HG03378 (cell line): ENCODE measurements at regions not wholly inside any gene's neighbourhood (a gene's known extent, or its start where the extent isn't known, plus 50 kb on each side); places are given as distances from the start of the nearest gene placed in this dataset.

Experiments
- ATAC-seq: cut with Tn5 transposase; IDR thresholded peaks from one replicate; pipeline ENCODE4 v1.9.1; 2021; ENCODE audit warnings: mild to moderate bottlenecking, moderate library complexity; ENCODE audit not compliant: unreplicated experiment

DNA sequence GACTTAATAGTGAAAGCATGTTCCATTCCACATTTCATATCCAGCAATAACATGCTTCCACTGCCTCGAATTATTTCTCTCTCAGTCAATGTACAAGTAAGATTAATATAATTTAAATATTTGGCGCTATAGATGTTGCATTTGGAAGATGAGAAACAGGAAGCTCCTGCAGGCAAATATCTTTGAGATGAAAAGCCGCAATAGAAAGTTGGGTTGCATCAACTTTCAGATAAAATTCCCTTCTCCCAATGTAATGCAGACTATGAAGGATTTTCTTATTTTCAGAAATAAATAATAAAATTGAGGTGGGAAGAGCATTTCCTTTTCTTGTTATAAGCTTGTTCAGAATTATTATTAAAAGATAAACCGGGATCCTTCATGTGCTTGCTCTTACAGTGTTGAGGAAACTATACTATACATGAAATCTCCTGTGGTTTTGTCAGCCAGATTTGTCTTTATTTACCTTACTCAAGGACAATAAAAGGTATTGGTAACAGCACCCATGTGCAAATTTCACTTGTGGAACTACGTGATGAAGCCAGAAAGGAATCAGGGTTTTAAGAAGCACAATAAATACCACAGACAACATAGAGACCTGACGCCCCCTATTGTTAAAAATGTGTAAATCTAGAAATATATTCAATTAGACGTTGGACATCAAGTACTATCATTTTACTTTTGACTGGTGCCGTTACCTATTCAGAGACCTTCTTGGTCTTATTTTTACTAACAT is 307.0 kb downstream of the ARPP21 start:
- no peak for ATAC-seq

DNA sequence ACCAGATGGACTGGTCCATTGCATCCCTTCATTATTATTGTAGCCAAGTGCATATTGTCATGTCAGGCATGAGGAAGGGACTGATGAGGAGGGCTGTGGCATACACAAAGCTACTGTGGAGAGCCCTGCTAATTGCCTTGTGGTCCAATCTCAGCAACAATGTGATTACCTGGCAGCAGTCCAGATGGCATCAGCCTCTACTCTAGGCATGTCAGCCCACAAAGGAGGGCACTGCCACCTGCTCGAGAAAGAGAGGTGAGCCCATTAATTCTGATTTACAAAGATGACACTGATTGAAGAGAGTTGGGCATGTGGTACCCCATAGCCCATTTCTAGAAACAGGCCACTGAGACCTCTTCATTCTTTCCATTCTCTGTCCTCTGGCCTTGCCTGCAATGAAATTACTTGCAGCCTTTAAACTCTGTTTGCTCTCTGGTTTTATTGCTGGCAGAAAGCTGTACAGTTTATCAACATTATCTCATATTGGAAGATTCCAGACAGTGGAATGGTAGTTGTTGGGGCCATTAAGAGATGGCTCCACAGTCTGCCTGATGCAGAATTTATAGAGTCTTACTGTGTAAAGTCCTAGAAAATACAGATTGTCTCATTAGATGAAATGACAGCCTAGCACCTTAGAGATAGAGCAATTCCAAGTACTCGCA is 307.7 kb downstream of the ARPP21 start:
- no peak for ATAC-seq

GRCh38 chr3:35950021-35950420 is 310.7 kb downstream of the ARPP21 start:
- no peak for ATAC-seq

DNA sequence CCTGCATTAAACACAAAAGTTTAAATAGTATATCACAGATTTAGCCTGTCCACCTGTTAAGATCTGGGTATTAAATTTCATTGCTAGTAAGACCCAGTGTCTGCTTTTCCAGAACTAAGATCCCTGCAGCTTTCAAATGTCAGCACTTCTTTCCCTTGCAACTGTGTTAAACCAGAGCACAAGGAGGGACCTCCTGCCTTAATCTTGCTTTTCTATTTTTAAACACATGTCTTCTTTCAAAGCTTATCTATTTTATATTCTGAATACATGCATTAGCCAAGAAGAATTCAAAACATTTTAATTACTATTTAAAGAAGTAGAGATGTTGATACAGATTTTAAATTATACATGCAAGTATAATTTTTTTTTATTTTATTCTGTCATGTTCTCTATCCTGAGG is 315.1 kb downstream of the ARPP21 start:
- no peak for ATAC-seq

GRCh38 chr3:35965908-35966307 is 326.6 kb downstream of the ARPP21 start:
- no peak for ATAC-seq

DNA sequence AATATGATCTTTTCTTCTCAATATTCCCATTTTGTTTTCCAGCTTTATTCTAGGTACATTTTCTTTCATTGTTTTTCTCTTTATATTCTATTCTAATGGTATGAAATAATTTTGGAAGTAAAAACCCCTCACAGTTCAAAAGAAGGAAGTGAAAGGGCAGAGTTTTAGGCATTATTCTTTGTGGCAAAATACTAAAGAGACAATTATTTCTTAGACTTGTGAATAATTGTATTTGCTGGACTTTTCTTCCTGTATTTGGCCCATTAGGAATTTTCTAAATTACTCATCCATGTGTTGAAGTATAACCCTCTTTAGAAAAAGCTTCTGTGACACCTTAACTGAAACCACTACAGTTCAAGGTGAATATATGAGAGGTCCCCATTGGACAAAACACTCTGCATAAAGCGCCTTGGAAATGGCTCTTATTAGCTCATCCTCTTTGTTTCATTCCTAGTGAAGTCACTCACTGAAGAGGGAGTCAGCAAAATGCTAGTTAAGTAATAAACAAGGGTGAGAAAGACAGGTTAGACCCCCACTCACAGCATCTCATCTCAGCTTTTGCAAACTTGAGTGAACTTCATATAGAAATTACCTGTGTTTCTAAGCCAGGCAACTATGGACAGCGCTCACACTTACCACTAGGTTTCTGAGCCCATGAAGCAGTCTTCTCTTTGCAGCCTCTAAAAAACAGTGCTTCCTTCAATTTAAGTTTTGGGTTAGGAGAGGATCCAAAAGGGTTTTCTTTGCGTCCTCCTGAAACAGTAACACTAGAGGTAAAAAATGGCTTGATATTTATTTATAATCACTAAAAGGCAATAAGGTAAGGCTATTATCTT is 327.5 kb downstream of the ARPP21 start:
- ATAC-seq = no peak

- no peak for ATAC-seq
These were observed 328.8 kb downstream of the ARPP21 start for GRCh38 chr3:35968043-35968622.

- no peak for ATAC-seq
These were observed 330.1 kb downstream of the ARPP21 start for GRCh38 chr3:35969406-35969805.

DNA sequence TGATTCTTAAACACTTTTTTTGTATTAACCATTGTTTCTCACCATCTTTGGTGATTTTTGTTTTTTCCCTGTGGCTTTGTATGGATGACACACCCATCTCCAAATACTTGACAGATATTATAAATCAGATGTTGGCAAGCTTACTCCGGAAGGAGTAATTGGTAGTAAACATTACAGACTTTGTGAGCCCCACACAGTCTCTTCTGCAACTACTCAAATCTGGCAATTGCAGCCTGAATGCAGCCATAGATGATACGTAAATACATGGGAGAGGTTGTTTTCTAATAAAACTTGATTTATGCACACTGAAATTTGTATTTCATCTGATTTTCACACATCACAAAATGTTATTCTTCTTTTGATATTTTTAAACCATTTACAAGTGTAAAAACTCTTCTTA is 331.5 kb downstream of the ARPP21 start:
- no peak for ATAC-seq

DNA sequence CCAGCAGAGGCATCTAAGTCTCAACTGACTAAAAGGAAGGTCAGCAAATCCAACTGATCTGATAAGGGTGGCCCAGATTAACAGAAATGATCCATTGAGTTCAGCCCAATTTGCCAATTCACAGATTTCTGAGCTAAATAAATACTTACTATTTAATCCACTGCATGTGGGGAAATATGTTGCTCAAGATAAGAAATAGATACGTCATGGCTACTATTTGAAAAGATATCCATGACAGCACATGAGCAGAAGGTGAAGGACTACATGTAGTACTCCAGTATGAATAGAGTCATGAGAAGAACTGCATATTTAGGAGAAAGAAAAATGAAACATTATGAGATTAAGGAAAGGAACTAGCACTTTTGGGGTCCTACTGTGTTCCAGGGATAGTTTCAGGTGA is 332.4 kb downstream of the ARPP21 start:
- no peak for ATAC-seq

DNA sequence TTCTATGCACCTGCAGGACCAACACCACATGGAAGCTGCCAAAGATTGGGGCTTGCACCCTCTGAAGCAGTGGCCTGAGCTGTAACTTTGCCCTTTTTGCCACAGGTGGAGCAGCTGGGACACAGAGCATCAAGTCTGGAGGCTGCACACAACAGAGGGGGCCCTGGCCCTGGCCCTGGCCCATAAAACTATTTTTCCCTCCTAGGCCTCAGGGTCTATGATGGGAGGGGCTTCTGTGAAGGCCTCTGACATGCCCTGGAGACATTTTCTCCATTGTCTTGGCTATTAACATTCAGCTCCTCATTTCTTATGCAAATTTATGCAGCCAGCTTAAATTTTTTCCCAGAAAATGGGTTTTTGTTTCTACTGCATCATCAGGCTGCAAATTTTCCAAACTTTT is 335.5 kb downstream of the ARPP21 start:
- ATAC-seq = no peak

- ATAC-seq = no peak
These were observed 346.8 kb downstream of the ARPP21 start for GRCh38 chr3:35986161-35986560.

DNA sequence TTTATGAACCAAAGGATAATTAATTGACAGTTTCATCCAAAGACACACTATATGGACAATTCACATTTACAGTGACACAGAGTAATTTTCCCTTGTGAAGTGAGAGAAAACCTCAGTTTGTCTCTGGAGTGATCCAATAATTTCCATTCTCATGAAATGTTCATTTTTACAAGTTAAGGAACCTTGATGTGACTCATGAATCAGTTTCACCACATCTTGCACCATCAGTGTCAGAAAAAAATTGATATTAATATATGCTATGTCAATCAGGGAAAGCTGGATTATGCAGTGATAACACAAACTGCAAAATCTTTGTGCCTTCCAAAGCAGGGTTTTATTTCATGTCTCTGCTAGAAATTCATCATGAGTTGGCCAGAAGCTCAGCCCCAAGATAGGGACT is 348.1 kb downstream of the ARPP21 start:
- ATAC-seq = no peak

DNA sequence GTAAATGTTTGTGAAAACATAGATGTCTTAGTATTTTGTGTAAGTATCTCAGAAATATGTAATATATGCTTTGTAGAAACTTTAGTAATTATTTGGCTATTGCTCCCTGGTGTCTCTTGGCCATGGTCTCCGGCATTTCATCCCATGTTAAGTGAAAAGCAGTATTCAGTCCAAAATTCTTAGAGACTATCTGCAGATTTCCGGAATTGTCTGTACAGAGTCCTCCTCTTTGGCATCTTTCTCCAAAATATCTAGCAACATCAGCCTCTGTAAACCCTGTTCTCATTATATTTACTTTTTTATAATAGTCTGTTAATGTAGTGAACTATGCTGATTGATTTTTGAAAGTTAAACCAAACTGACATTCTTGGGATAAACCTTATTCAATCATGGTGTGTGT is 352.7 kb downstream of the ARPP21 start:
- no peak for ATAC-seq

DNA sequence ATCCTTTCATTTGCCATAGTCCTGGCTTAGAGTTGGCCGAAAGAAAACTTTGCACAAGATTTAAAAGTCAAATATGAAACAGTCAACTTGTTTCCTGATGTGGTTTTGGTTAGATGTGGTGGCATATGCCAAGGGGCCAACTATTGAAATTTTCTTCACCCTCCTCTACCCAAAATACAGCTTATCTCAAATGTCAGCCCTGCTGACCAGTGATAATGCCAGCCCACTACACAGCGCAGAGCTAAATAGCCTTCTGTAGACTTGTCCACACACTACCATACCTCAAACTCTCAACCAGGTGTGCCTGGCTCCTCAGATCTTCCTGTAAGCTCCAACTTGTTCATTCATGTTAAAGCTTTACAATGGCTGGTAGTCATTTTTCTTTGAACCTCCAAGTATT is 368.5 kb upstream of the STAC start:
- ATAC-seq = no peak

DNA sequence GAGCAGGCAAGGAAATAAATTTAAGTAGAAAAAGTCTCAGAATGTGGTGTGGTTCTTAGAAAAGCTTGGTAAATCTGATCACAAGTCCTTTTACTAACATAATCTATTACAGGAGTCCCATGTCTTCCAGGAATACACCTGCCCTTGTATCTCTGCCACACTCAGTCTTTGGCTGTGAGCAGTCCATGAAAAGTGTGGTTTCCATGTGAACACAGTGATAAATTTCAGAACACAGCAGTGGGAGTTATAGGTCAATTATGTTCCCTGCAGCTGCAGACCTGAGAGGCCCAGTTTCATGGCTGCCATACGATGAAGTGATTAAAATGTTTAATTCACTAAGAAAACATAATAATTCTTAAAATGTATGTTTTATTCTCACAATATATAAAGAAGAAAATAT is 366.9 kb upstream of the STAC start:
- ATAC-seq = no peak

GRCh38 chr3:36025232-36025631 is 355.1 kb upstream of the STAC start:
- no peak for ATAC-seq

- no peak for ATAC-seq
These were observed 347.9 kb upstream of the STAC start for GRCh38 chr3:36032180-36033047.

- ATAC-seq = no peak
These were observed 321.8 kb upstream of the STAC start for GRCh38 chr3:36058404-36059030.

- no peak for ATAC-seq
These were observed 319.4 kb upstream of the STAC start for GRCh38 chr3:36060950-36061349.
